GM23338 (cell line): ENCODE measurements at regions not wholly inside any gene's neighbourhood (a gene's known extent, or its start where the extent isn't known, plus 50 kb on each side); places are given as distances from the start of the nearest gene placed in this dataset.

ENCODE experiments used
- ATAC-seq: fragments of 200-7000 bp; cut with Tn5 transposase; 3 replicates; pipeline ENCODE4 v1.9.1; 2020
- DNase-seq: peaks from one replicate; pipeline ENCODE4 v3.0.0-alpha.2; 2015; ENCODE audit warnings: low spot score
- H2AFZ ChIP-seq: fragments of 200-600 bp; sonication (generic); 2 replicates; pipeline ENCODE4 v1.8.0; 2016; ENCODE audit warnings: antibody characterized with exemption, mild to moderate bottlenecking, moderate library complexity
- H3F3A ChIP-seq: fragments of 200-600 bp; sonication (generic); replicated peaks from 2 replicates; pipeline ENCODE4 v1.8.0; 2017; ENCODE audit warnings: antibody characterized with exemption, mixed run types, low read depth
- H3K27ac ChIP-seq: fragments of 200-600 bp; sonication (generic); 2 replicates; pipeline ENCODE4 v1.6.1; 2016; ENCODE audit warnings: low read depth
- H3K27me3 ChIP-seq: fragments of 200-600 bp; sonication (generic); 2 replicates; pipeline ENCODE4 v1.8.0; 2016; ENCODE audit warnings: mild to moderate bottlenecking, mixed run types, moderate library complexity; ENCODE audit not compliant: insufficient read depth
- H3K36me3 ChIP-seq: fragments of 200-600 bp; sonication (generic); 2 replicates; pipeline ENCODE4 v1.8.0; 2016; ENCODE audit warnings: mild to moderate bottlenecking; ENCODE audit not compliant: insufficient read depth
- H3K4me1 ChIP-seq: fragments of 200-600 bp; sonication (generic); 2 replicates; pipeline ENCODE4 v1.8.0; 2016; ENCODE audit warnings: mild to moderate bottlenecking, moderate library complexity; ENCODE audit not compliant: insufficient read depth
- H3K4me2 ChIP-seq: fragments of 200-600 bp; sonication (generic); 2 replicates; pipeline ENCODE4 v1.7.1; 2017; ENCODE audit warnings: mixed run types
- H3K4me3 ChIP-seq: fragments of 200-600 bp; sonication (generic); 2 replicates; pipeline ENCODE4 v1.6.1; 2016; ENCODE audit warnings: mixed run types
- H3K79me2 ChIP-seq: fragments of 200-600 bp; sonication (generic); replicated peaks from 2 replicates; pipeline ENCODE4 v1.8.0; 2017; ENCODE audit warnings: mild to moderate bottlenecking; ENCODE audit not compliant: insufficient read depth
- H3K9me2 ChIP-seq: fragments of 200-600 bp; sonication (generic); 2 replicates; pipeline ENCODE4 v1.8.0; 2017; ENCODE audit not compliant: insufficient read depth
- H4K20me1 ChIP-seq: fragments of 200-600 bp; sonication (generic); replicated peaks from 2 replicates; pipeline ENCODE4 v1.8.0; 2017; ENCODE audit warnings: mild to moderate bottlenecking; ENCODE audit not compliant: insufficient read depth
- H3K27ac Mint-ChIP-seq: 2 replicates; pipeline ENCODE4 v1.8.0; 2020; ENCODE audit warnings: inconsistent platforms, mild to moderate bottlenecking, moderate library complexity, mixed read lengths
- H3K27me3 Mint-ChIP-seq: 3 replicates; pipeline ENCODE4 v1.8.0; 2022; ENCODE audit warnings: low read depth, mild to moderate bottlenecking, moderate library complexity, mixed read lengths, inconsistent platforms; ENCODE audit not compliant: insufficient read depth, poor library complexity
- H3K36me3 Mint-ChIP-seq: 3 replicates; pipeline ENCODE4 v1.8.0; 2021; ENCODE audit warnings: low read depth, mild to moderate bottlenecking, inconsistent platforms, moderate library complexity, mixed read lengths
- H3K4me1 Mint-ChIP-seq: 3 replicates; pipeline ENCODE4 v1.8.0; 2020; ENCODE audit warnings: mild to moderate bottlenecking, inconsistent platforms, mixed read lengths
- H3K4me3 Mint-ChIP-seq: 3 replicates; pipeline ENCODE4 v1.8.0; 2021; ENCODE audit warnings: moderate library complexity, mild to moderate bottlenecking, inconsistent platforms, mixed read lengths
- H3K9me3 Mint-ChIP-seq: 3 replicates; pipeline ENCODE4 v1.8.0; 2020; ENCODE audit warnings: moderate library complexity, mild to moderate bottlenecking, inconsistent platforms, mixed read lengths
- CREB1 ChIP-seq: fragments of 250-450 bp; sonication (Bioruptor Pico); IDR thresholded peaks from 2 replicates; pipeline ENCODE4 v1.5.0; 2020; ENCODE audit warnings: low read depth, mild to moderate bottlenecking, moderate library complexity
- EZH2 ChIP-seq: fragments of 200-600 bp; sonication (generic); IDR thresholded peaks from one replicate; pipeline ENCODE4 v1.8.0; 2017; ENCODE audit warnings: antibody characterized with exemption, mild to moderate bottlenecking, low read depth; ENCODE audit not compliant: unreplicated experiment
- EZH2phosphoT487 ChIP-seq: fragments of 200-600 bp; sonication (generic); IDR thresholded peaks from one replicate; pipeline ENCODE4 v1.8.1; 2018; ENCODE audit warnings: antibody characterized with exemption; ENCODE audit not compliant: unreplicated experiment
- JUNB ChIP-seq: IDR thresholded peaks from one replicate; pipeline ENCODE4 v1.6.1; 2016; ENCODE audit warnings: antibody characterized with exemption; ENCODE audit not compliant: unreplicated experiment
- NANOG ChIP-seq: IDR thresholded peaks from 2 replicates; pipeline ENCODE4 v1.6.1; 2016; ENCODE audit warnings: antibody characterized with exemption, borderline replicate concordance
- POLR2AphosphoS5 ChIP-seq: IDR thresholded peaks from 2 replicates; pipeline ENCODE4 v1.6.1; 2016; ENCODE audit warnings: antibody characterized with exemption, low read depth
- STAT1 ChIP-seq: IDR thresholded peaks from one replicate; pipeline ENCODE4 v1.6.1; 2016; ENCODE audit warnings: antibody characterized with exemption; ENCODE audit not compliant: unreplicated experiment
- ZNF114 ChIP-seq: fragments of 250-450 bp; sonication (Bioruptor Pico); IDR thresholded peaks from 2 replicates; pipeline ENCODE4 v1.5.0; 2020; ENCODE audit warnings: mild to moderate bottlenecking, moderate library complexity
- ZNF331 ChIP-seq: fragments of 250-450 bp; sonication (Bioruptor Pico); IDR thresholded peaks from 2 replicates; pipeline ENCODE4 v1.5.0; 2020; ENCODE audit warnings: low read depth, mild to moderate bottlenecking, moderate library complexity
- TF ChIP-seq, protein P1 (sequence below): IDR thresholded peaks from 2 replicates; pipeline ENCODE4 v1.6.1; 2016; ENCODE audit warnings: antibody characterized with exemption
- TF ChIP-seq, protein P2 (sequence below), 2 experiments: fragments of 200-600 bp in 1 of 2; sonication (generic) in 1 of 2; conservative IDR thresholded peaks; 2 replicates each; pipeline versions ENCODE4 v1.5.1 to v1.6.1; 2016 to 2017; ENCODE audit warnings: antibody characterized with exemption in 2 of 2, low read depth in 2 of 2, mild to moderate bottlenecking in 2 of 2, moderate library complexity in 1 of 2
- TF ChIP-seq, protein P3 (sequence below): IDR thresholded peaks from one replicate; pipeline ENCODE4 v1.6.1; 2018; ENCODE audit warnings: antibody characterized with exemption; ENCODE audit not compliant: unreplicated experiment
- TF ChIP-seq, protein P4 (sequence below): fragments of 250-450 bp; sonication (Bioruptor Pico); IDR thresholded peaks from 2 replicates; pipeline ENCODE4 v1.5.0; 2020; ENCODE audit warnings: mild to moderate bottlenecking, moderate library complexity

DNA sequence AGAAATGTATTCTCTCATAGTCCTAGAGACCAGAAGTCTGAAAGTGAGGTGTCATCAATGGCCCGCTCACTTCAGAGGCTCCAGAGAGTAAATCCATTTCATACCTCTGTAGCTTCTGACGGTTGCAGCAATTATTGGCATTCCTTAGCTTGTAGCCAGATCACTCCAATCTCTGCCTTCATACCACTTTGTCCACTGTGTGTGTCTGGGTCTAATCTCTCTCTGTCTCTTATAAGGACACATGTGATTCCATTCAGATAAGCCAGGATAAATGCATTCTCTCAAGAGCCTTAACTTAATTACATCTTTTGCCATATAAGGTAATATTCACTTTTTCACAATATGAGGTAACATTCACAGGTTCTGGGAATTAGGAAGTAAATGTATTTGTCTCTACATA is 365.7 kb downstream of the GXYLT1 start:
- TF ChIP-seq, protein P1, sequence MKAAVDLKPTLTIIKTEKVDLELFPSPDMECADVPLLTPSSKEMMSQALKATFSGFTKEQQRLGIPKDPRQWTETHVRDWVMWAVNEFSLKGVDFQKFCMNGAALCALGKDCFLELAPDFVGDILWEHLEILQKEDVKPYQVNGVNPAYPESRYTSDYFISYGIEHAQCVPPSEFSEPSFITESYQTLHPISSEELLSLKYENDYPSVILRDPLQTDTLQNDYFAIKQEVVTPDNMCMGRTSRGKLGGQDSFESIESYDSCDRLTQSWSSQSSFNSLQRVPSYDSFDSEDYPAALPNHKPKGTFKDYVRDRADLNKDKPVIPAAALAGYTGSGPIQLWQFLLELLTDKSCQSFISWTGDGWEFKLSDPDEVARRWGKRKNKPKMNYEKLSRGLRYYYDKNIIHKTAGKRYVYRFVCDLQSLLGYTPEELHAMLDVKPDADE, result no peak
- TF ChIP-seq, protein P2, sequence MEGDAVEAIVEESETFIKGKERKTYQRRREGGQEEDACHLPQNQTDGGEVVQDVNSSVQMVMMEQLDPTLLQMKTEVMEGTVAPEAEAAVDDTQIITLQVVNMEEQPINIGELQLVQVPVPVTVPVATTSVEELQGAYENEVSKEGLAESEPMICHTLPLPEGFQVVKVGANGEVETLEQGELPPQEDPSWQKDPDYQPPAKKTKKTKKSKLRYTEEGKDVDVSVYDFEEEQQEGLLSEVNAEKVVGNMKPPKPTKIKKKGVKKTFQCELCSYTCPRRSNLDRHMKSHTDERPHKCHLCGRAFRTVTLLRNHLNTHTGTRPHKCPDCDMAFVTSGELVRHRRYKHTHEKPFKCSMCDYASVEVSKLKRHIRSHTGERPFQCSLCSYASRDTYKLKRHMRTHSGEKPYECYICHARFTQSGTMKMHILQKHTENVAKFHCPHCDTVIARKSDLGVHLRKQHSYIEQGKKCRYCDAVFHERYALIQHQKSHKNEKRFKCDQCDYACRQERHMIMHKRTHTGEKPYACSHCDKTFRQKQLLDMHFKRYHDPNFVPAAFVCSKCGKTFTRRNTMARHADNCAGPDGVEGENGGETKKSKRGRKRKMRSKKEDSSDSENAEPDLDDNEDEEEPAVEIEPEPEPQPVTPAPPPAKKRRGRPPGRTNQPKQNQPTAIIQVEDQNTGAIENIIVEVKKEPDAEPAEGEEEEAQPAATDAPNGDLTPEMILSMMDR (conservative IDR thresholded peaks at IDR 0.05; ENCODE audit: low read depth in 2 of 2), result no peak
- TF ChIP-seq CREB1 (CRISPR knock-in tag) (no peak), EZH2 (no peak), ZNF331 (no peak), JUNB (no peak), ZNF114 (no peak), STAT1 (no peak), POLR2AphosphoS5 (no peak), NANOG (no peak), EZH2phosphoT487 (no peak)
- TF ChIP-seq, protein P3, sequence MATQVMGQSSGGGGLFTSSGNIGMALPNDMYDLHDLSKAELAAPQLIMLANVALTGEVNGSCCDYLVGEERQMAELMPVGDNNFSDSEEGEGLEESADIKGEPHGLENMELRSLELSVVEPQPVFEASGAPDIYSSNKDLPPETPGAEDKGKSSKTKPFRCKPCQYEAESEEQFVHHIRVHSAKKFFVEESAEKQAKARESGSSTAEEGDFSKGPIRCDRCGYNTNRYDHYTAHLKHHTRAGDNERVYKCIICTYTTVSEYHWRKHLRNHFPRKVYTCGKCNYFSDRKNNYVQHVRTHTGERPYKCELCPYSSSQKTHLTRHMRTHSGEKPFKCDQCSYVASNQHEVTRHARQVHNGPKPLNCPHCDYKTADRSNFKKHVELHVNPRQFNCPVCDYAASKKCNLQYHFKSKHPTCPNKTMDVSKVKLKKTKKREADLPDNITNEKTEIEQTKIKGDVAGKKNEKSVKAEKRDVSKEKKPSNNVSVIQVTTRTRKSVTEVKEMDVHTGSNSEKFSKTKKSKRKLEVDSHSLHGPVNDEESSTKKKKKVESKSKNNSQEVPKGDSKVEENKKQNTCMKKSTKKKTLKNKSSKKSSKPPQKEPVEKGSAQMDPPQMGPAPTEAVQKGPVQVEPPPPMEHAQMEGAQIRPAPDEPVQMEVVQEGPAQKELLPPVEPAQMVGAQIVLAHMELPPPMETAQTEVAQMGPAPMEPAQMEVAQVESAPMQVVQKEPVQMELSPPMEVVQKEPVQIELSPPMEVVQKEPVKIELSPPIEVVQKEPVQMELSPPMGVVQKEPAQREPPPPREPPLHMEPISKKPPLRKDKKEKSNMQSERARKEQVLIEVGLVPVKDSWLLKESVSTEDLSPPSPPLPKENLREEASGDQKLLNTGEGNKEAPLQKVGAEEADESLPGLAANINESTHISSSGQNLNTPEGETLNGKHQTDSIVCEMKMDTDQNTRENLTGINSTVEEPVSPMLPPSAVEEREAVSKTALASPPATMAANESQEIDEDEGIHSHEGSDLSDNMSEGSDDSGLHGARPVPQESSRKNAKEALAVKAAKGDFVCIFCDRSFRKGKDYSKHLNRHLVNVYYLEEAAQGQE, result no peak
- TF ChIP-seq, protein P4, sequence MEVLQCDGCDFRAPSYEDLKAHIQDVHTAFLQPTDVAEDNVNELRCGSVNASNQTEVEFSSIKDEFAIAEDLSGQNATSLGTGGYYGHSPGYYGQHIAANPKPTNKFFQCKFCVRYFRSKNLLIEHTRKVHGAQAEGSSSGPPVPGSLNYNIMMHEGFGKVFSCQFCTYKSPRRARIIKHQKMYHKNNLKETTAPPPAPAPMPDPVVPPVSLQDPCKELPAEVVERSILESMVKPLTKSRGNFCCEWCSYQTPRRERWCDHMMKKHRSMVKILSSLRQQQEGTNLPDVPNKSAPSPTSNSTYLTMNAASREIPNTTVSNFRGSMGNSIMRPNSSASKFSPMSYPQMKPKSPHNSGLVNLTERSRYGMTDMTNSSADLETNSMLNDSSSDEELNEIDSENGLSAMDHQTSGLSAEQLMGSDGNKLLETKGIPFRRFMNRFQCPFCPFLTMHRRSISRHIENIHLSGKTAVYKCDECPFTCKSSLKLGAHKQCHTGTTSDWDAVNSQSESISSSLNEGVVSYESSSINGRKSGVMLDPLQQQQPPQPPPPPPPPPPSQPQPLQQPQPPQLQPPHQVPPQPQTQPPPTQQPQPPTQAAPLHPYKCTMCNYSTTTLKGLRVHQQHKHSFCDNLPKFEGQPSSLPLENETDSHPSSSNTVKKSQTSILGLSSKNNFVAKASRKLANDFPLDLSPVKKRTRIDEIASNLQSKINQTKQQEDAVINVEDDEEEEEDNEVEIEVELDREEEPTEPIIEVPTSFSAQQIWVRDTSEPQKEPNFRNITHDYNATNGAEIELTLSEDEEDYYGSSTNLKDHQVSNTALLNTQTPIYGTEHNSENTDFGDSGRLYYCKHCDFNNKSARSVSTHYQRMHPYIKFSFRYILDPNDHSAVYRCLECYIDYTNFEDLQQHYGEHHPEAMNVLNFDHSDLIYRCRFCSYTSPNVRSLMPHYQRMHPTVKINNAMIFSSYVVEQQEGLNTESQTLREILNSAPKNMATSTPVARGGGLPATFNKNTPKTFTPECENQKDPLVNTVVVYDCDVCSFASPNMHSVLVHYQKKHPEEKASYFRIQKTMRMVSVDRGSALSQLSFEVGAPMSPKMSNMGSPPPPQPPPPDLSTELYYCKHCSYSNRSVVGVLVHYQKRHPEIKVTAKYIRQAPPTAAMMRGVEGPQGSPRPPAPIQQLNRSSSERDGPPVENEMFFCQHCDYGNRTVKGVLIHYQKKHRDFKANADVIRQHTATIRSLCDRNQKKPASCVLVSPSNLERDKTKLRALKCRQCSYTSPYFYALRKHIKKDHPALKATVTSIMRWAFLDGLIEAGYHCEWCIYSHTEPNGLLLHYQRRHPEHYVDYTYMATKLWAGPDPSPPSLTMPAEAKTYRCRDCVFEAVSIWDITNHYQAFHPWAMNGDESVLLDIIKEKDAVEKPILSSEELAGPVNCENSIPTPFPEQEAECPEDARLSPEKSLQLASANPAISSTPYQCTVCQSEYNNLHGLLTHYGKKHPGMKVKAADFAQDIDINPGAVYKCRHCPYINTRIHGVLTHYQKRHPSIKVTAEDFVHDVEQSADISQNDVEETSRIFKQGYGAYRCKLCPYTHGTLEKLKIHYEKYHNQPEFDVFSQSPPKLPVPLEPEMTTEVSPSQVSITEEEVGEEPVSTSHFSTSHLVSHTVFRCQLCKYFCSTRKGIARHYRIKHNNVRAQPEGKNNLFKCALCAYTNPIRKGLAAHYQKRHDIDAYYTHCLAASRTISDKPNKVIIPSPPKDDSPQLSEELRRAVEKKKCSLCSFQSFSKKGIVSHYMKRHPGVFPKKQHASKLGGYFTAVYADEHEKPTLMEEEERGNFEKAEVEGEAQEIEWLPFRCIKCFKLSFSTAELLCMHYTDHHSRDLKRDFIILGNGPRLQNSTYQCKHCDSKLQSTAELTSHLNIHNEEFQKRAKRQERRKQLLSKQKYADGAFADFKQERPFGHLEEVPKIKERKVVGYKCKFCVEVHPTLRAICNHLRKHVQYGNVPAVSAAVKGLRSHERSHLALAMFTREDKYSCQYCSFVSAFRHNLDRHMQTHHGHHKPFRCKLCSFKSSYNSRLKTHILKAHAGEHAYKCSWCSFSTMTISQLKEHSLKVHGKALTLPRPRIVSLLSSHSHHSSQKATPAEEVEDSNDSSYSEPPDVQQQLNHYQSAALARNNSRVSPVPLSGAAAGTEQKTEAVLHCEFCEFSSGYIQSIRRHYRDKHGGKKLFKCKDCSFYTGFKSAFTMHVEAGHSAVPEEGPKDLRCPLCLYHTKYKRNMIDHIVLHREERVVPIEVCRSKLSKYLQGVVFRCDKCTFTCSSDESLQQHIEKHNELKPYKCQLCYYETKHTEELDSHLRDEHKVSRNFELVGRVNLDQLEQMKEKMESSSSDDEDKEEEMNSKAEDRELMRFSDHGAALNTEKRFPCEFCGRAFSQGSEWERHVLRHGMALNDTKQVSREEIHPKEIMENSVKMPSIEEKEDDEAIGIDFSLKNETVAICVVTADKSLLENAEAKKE (CRISPR knock-in tag), result no peak
- Histone ChIP-seq H3K27ac (no peak overlapping the region), H3K4me1 (no peaks in the 10 kb centered on the region), H3K79me2 (no peaks in the 10 kb centered on the region), H3K4me2 (no peak overlapping the region), H2AFZ (no peak overlapping the region), H3K4me3 (no peak overlapping the region), H3K36me3 (no peaks in the 10 kb centered on the region), H3K27me3 (no peaks in the 10 kb centered on the region), H4K20me1 (no peaks in the 10 kb centered on the region), H3K9me2 (no peaks in the 10 kb centered on the region; the same call in 1 of the 2 replicates), H3F3A (no peaks in the 10 kb centered on the region)
- no peak for ATAC-seq
- peaks cover 1% of the 10 kb centered on the region for H3K27me3 Mint-ChIP-seq
- peaks cover 5% of the 10 kb centered on the region; the same call in 1 of the 3 replicates for H3K4me1 Mint-ChIP-seq
- no peak for DNase-seq
- H3K9me3 Mint-ChIP-seq, result no peaks in the 10 kb centered on the region
- H3K36me3 Mint-ChIP-seq, result no peaks in the 10 kb centered on the region; the same call in 2 of the 3 replicates
- no peak overlapping the region for H3K4me3 Mint-ChIP-seq
- no peak overlapping the region for H3K27ac Mint-ChIP-seq
